Choroid plexus epithelial cell (primary cell): ENCODE measurements at regions not wholly inside any gene's neighbourhood (a gene's known extent, or its start where the extent isn't known, plus 50 kb on each side); places are given as distances from the start of the nearest gene placed in this dataset.

Experiments used
- DNase-seq: peaks from one replicate; pipeline ENCODE4 v3.0.0-alpha.2; 2010; ENCODE audit warnings: low read depth
- H3K4me3 ChIP-seq: 2 replicates; pipeline ENCODE4 v1.5.1; 2011; ENCODE audit warnings: low read depth, mild to moderate bottlenecking, control low read depth, low read length, moderate library complexity
- CTCF ChIP-seq: conservative IDR thresholded peaks from 2 replicates; pipeline ENCODE4 v1.5.1; 2011; ENCODE audit warnings: low read depth, mild to moderate bottlenecking, control low read depth, inconsistent platforms, low read length, moderate library complexity

DNA sequence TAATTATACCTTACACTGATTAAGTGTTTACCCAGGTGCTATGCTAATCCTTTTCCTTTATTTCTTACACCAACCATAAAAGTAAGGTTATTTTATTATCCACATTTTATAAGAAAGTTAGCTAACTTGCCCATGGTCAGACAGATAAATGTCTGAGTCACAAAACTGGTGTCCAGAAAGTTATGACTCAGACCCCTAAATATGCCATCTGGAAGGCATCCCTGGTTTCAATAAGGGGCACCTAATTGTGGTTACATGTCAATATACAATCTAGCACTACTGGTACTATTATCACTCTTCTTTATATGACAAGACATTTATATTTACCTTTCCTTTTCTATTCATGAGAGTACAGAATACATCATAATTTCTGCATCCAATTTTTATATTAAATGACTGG lies 496.5 kb upstream of the ADGRL2 start:
- H3K4me3 ChIP-seq: no peak overlapping the region
- peak; percentile 26 for DNase-seq
- TF ChIP-seq CTCF: no peak

- no peak overlapping the region for H3K4me3 ChIP-seq
- DNase-seq: no peak
- no peak for TF ChIP-seq CTCF
These were observed 500.8 kb upstream of the ADGRL2 start for GRCh38 chr1:81299892-81300291.

GRCh38 chr1:81298266-81298665 lies 502.5 kb upstream of the ADGRL2 start:
- no peak overlapping the region for H3K4me3 ChIP-seq
- DNase-seq: peak; percentile 3
- no peak for TF ChIP-seq CTCF

GRCh38 chr1:81296601-81297000 lies 504.1 kb upstream of the ADGRL2 start:
- no peak overlapping the region for H3K4me3 ChIP-seq
- TF ChIP-seq CTCF: no peak
- DNase-seq: no peak

DNA sequence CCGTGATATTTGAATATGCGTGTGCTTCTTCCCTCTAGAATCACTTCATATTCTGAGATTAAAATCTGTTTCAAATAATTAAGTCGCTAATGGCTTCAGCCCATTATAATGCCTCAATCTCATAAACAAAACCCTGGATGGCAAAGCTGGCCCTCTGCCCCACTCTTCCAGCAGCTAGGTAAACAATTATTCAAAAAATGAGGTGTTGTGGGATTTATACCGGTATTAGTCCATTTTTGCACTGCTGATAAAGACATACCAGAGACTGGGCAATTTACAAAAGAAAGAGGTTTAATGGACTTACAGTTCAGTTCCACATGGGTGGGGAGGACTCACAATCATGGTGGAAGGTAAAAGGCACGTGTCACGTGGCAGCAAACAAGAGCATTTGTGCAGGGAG lies 510.4 kb upstream of the ADGRL2 start:
- no peak overlapping the region for H3K4me3 ChIP-seq
- DNase-seq: no peak
- no peak for TF ChIP-seq CTCF

- no peak for DNase-seq
- TF ChIP-seq CTCF: no peak
These were observed 512.0 kb upstream of the ADGRL2 start for GRCh38 chr1:81288689-81289088.

DNA sequence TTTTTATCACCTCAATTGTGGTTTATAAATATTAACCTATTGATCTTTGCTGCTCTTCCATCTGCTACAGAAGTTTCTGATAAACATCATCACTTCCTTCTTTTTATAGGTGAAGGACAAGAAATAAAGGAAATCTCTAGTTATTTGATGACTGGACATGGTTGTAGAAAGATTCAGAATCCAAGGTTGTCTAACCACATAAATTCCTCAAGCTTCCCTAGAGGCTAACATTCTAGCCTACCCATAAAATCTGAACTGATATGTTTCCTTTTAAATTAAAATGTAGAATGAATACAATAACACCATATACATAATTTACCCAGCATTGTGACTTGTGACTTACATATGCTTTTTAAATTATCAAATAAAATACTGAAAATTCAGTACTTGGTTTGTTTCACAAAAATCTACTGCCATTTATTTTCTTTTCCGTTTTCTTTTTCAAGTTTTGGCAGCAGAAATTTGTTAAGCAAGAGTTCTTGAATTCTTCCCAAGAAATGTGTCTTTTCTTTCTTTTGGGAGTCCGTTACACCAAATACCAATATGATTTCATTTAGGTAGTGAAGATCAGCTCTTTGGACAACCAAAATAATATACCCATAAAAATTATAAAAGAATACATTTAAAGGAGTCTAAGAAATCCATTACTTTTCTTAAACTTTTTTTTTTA lies 513.2 kb upstream of the ADGRL2 start:
- H3K4me3 ChIP-seq: no peak overlapping the region
- peak; percentile 3 for DNase-seq
- TF ChIP-seq CTCF: no peak

More at GRCh38 chr1:81288689-81289088, 512.0 kb upstream of the ADGRL2 start:
- no peak overlapping the region for H3K4me3 ChIP-seq
